ENCODE measurements at regions not wholly inside any gene's neighbourhood (a gene's known extent, or its start where the extent isn't known, plus 50 kb on each side); places are given as distances from the start of the nearest gene placed in this dataset.

DNA sequence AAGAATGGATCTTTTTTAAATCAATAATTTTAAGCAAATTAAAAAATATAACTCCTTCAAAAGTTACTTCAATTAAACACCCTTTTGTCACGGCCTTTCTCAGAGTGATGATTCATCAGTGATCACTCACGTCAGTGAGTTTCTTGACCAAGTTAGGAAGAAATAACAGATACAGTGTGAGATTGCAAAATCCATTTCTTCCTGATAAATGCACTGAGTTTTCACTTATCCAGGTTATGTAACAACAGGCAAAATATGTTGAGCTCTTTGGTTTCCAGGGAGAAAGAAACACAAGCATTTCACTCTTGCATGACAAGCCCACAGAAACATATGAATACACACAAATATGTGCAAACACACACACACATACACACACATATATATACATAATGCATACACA is 195.9 kb upstream of the CYRIA start:
- TF ChIP-seq, protein P1, sequence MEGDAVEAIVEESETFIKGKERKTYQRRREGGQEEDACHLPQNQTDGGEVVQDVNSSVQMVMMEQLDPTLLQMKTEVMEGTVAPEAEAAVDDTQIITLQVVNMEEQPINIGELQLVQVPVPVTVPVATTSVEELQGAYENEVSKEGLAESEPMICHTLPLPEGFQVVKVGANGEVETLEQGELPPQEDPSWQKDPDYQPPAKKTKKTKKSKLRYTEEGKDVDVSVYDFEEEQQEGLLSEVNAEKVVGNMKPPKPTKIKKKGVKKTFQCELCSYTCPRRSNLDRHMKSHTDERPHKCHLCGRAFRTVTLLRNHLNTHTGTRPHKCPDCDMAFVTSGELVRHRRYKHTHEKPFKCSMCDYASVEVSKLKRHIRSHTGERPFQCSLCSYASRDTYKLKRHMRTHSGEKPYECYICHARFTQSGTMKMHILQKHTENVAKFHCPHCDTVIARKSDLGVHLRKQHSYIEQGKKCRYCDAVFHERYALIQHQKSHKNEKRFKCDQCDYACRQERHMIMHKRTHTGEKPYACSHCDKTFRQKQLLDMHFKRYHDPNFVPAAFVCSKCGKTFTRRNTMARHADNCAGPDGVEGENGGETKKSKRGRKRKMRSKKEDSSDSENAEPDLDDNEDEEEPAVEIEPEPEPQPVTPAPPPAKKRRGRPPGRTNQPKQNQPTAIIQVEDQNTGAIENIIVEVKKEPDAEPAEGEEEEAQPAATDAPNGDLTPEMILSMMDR (IDR thresholded peaks at IDR 0.05): no peak
- no peak for TF ChIP-seq POLR2A (IDR thresholded peaks at IDR 0.05)
